ENCODE measurements at regions not wholly inside any gene's neighbourhood (a gene's known extent, or its start where the extent isn't known, plus 50 kb on each side); places are given as distances from the start of the nearest gene placed in this dataset.

- H3K9me2 ChIP-seq (ENCODE audit: insufficient read depth): no peaks in the 10 kb centered on the region
- no peaks in the 10 kb centered on the region for H3K27me3 ChIP-seq (ENCODE audit: insufficient read depth, low read depth)
- H3K79me2 ChIP-seq (ENCODE audit: low read depth): no peaks in the 10 kb centered on the region
- no peaks in the 10 kb centered on the region for H4K20me1 ChIP-seq (ENCODE audit: insufficient read depth)
- H3K4me3 ChIP-seq: no peak overlapping the region
- TF ChIP-seq EZH2 (IDR thresholded peaks at IDR 0.05; ENCODE audit: low read depth): no peak
- TF ChIP-seq CTCF (conservative IDR thresholded peaks at IDR 0.05): no peak
- no peaks in the 10 kb centered on the region for H3F3A ChIP-seq (ENCODE audit: insufficient read depth, low read depth)
- CTCF ChIA-PET: no interaction called here
- no peak for DNase-seq
- H3K4me1 ChIP-seq (replicated peaks; ENCODE audit: insufficient read depth): no peaks in the 10 kb centered on the region
- no TSS peak for BruUV-seq (replicated peaks)
- H3K9me3 ChIP-seq (ENCODE audit: insufficient read depth, low read depth): no peaks in the 10 kb centered on the region
- intact Hi-C loops (cut with micrococcal nuclease; ENCODE audit: unreplicated experiment): no loop called here
- H2AFZ ChIP-seq: no peak overlapping the region
- no peak overlapping the region for H3K27ac ChIP-seq
- no peak overlapping the region for H3K4me2 ChIP-seq
- H3K36me3 ChIP-seq (ENCODE audit: low read depth): no peaks in the 10 kb centered on the region
- POLR2A ChIA-PET (ENCODE audit: unreplicated experiment): interaction anchor here (0.6 kb wide), 1 partner anchor 967 kb away, joined by 3 read pairs; no protein-coding TSS in a partner anchor
These were observed 270.8 kb downstream of the PREX1 start for GRCh38 chr20:48556956-48557355.

GRCh38 chr20:48552550-48552949 is 275.2 kb downstream of the PREX1 start:
- ChIA-PET CTCF (no interaction called here), POLR2A (ENCODE audit: unreplicated experiment) (no interaction called here)
- no peak for DNase-seq
- Histone ChIP-seq H3F3A (ENCODE audit: insufficient read depth, low read depth) (no peaks in the 10 kb centered on the region), H3K4me2 (no peak overlapping the region), H3K9me2 (ENCODE audit: insufficient read depth) (no peaks in the 10 kb centered on the region), H3K4me3 (no peak overlapping the region), H3K79me2 (ENCODE audit: low read depth) (no peaks in the 10 kb centered on the region), H3K27ac (no peak overlapping the region), H3K36me3 (ENCODE audit: low read depth) (no peaks in the 10 kb centered on the region), H3K4me1 (replicated peaks; ENCODE audit: insufficient read depth) (peaks cover 9% of the 10 kb centered on the region), H2AFZ (no peak overlapping the region), H3K27me3 (ENCODE audit: insufficient read depth, low read depth) (no peaks in the 10 kb centered on the region), H4K20me1 (ENCODE audit: insufficient read depth) (no peaks in the 10 kb centered on the region), H3K9me3 (ENCODE audit: insufficient read depth, low read depth) (no peaks in the 10 kb centered on the region)
- no TSS peak for BruUV-seq (replicated peaks)
- no peak for TF ChIP-seq EZH2 (IDR thresholded peaks at IDR 0.05; ENCODE audit: low read depth)
- no peak for TF ChIP-seq CTCF (conservative IDR thresholded peaks at IDR 0.05)
- intact Hi-C loops (cut with micrococcal nuclease; ENCODE audit: unreplicated experiment): no loop called here

- Histone ChIP-seq H4K20me1 (ENCODE audit: insufficient read depth) (no peaks in the 10 kb centered on the region), H3K9me3 (ENCODE audit: insufficient read depth, low read depth) (no peaks in the 10 kb centered on the region), H3K4me2 (0 out of 2 replicates have a peak overlapping the region, but pooled peaks have one; percentile 9), H3K36me3 (ENCODE audit: low read depth) (no peaks in the 10 kb centered on the region), H3F3A (ENCODE audit: insufficient read depth, low read depth) (no peaks in the 10 kb centered on the region), H3K9me2 (ENCODE audit: insufficient read depth) (no peaks in the 10 kb centered on the region), H3K4me1 (replicated peaks; ENCODE audit: insufficient read depth) (peaks cover 9% of the 10 kb centered on the region), H2AFZ (no peak overlapping the region), H3K4me3 (no peak overlapping the region), H3K79me2 (ENCODE audit: low read depth) (no peaks in the 10 kb centered on the region), H3K27me3 (ENCODE audit: insufficient read depth, low read depth) (no peaks in the 10 kb centered on the region), H3K27ac (no peak overlapping the region)
- ChIA-PET POLR2A (ENCODE audit: unreplicated experiment) (no interaction called here), CTCF (interaction anchor here (0.7 kb wide), 1 partner anchor 703 kb away, joined by 3 read pairs; no protein-coding TSS in a partner anchor)
- no TSS peak for BruUV-seq (replicated peaks)
- no peak for TF ChIP-seq EZH2 (IDR thresholded peaks at IDR 0.05; ENCODE audit: low read depth)
- intact Hi-C loops (cut with micrococcal nuclease; ENCODE audit: unreplicated experiment): no loop called here
- peak in 1 of 2 experiments; percentile 52 for DNase-seq
These were observed 277.0 kb downstream of the PREX1 start for GRCh38 chr20:48550814-48551213.

- TF ChIP-seq CTCF (conservative IDR thresholded peaks at IDR 0.05) (no peak), EZH2 (IDR thresholded peaks at IDR 0.05; ENCODE audit: low read depth) (no peak)
- no peaks in the 10 kb centered on the region for H4K20me1 ChIP-seq (ENCODE audit: insufficient read depth)
- H3K4me3 ChIP-seq: no peak overlapping the region
- H2AFZ ChIP-seq: no peak overlapping the region
- H3K27me3 ChIP-seq (ENCODE audit: insufficient read depth, low read depth): no peaks in the 10 kb centered on the region
- BruUV-seq (replicated peaks): no TSS peak
- ChIA-PET CTCF (no interaction called here), POLR2A (ENCODE audit: unreplicated experiment) (no interaction called here)
- H3K9me2 ChIP-seq (ENCODE audit: insufficient read depth): no peaks in the 10 kb centered on the region
- no peaks in the 10 kb centered on the region for H3K79me2 ChIP-seq (ENCODE audit: low read depth)
- peaks cover 3% of the 10 kb centered on the region; the same call in 1 of the 2 replicates for H3K9me3 ChIP-seq (ENCODE audit: insufficient read depth, low read depth)
- intact Hi-C loops (cut with micrococcal nuclease; ENCODE audit: unreplicated experiment): no loop called here
- H3F3A ChIP-seq (ENCODE audit: insufficient read depth, low read depth): no peaks in the 10 kb centered on the region
- H3K4me2 ChIP-seq: no peak overlapping the region
- H3K36me3 ChIP-seq (ENCODE audit: low read depth): no peaks in the 10 kb centered on the region
- no peak overlapping the region for H3K27ac ChIP-seq
- H3K4me1 ChIP-seq (replicated peaks; ENCODE audit: insufficient read depth): peaks cover 9% of the 10 kb centered on the region
- no peak for DNase-seq
These were observed 280.1 kb downstream of the PREX1 start for GRCh38 chr20:48547664-48548063.
